AG04449 (cell line): ENCODE measurements at regions not wholly inside any gene's neighbourhood (a gene's known extent, or its start where the extent isn't known, plus 50 kb on each side); places are given as distances from the start of the nearest gene placed in this dataset.

Experiments
- CTCF ChIA-PET: fragments of 350-600 bp; formaldehyde crosslinking; extraction: SDS; loops from one replicate; lab custom pipeline; 2021; ENCODE audit warnings: antibody characterized with exemption; lab: Yijun Ruan, JAX
- POLR2A ChIA-PET: fragments of 400-600, 350-600 bp; formaldehyde crosslinking; extraction: SDS; loops from one replicate; lab custom pipeline; 2020; ENCODE audit warnings: antibody characterized with exemption, inconsistent platforms; lab: Yijun Ruan, JAX
- DNase-seq: peaks from one replicate; pipeline ENCODE4 v3.0.0-alpha.2; 2010; ENCODE audit warnings: low read depth, low spot score
- H3K4me3 ChIP-seq: 2 replicates; pipeline ENCODE4 v1.5.1; 2011; ENCODE audit warnings: low read depth, mild to moderate bottlenecking, control low read depth, low read length
- TF ChIP-seq, protein P1 (sequence below): IDR thresholded peaks from one replicate; pipeline ENCODE4 v1.5.1; 2011; ENCODE audit warnings: mild to moderate bottlenecking, moderate library complexity, low read length, control low read depth, inconsistent platforms; ENCODE audit not compliant: insufficient read depth; ENCODE audit errors: missing control alignments

DNA sequence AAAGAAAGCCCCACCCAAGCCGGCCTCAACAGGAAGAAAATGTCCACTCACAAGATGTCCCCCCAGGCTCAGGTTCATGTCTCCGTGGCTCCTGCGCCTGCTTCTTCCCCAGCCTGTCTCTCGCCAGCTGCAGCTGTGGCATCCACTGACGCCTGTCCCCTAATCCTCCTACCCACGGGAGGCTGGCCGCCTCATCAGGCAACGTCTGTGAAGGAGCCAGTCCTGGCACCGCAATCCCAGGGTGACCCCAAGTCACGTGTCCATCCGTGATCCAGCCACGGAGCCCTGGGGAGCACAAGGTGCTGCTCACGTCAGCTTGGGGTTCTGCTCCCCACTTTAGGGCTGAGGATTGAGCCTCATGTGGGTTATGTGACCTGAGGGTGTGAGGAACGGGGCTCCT is 640.3 kb downstream of the CDH26 start:
- H3K4me3 ChIP-seq, result no peak overlapping the region
- TF ChIP-seq, protein P1, sequence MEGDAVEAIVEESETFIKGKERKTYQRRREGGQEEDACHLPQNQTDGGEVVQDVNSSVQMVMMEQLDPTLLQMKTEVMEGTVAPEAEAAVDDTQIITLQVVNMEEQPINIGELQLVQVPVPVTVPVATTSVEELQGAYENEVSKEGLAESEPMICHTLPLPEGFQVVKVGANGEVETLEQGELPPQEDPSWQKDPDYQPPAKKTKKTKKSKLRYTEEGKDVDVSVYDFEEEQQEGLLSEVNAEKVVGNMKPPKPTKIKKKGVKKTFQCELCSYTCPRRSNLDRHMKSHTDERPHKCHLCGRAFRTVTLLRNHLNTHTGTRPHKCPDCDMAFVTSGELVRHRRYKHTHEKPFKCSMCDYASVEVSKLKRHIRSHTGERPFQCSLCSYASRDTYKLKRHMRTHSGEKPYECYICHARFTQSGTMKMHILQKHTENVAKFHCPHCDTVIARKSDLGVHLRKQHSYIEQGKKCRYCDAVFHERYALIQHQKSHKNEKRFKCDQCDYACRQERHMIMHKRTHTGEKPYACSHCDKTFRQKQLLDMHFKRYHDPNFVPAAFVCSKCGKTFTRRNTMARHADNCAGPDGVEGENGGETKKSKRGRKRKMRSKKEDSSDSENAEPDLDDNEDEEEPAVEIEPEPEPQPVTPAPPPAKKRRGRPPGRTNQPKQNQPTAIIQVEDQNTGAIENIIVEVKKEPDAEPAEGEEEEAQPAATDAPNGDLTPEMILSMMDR, result no peak
- ChIA-PET CTCF (no interaction called here), POLR2A (no interaction called here)
- no peak for DNase-seq

DNA sequence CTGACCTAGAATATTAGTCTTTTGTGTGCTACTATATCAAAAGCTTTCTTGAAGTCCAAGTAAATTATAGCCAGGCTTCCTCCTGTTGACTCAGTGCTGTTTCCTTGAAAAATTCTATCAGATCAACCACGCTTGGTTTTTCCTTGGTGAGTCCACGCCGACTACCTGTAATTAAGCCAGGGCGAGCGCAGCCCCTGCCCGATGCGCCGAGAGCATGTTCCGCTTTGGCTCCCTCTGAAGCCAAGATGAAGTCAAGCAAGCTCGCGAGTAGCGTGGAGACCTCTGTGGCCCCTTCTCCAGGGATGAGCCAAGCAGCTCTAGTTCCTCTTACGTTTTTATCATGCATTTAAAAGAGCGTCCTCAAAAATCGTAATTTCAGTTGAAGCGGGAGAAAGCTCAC is 641.2 kb downstream of the CDH26 start:
- TF ChIP-seq, protein P1, result no peak
- POLR2A ChIA-PET, result no interaction called here
- H3K4me3 ChIP-seq, result no peak overlapping the region
- CTCF ChIA-PET, result no interaction called here
- no peak for DNase-seq

DNA sequence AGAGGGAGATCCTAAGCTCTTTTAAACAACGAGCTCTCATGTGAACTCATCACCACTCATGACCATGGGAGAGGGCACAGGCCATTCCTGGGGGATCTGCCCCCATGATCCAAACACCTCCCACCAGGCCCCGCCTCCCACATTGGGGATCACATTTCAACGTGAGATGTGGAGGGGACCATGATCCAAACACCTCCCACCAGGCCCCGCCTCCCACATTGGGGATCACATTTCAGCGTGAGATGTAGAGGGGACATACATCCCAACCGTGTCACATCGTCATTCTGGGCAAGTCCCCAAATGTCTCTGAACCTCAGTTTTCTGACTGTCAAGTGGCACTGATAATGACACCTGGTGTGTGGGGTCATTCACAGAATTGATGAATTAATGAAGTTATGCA is 641.8 kb downstream of the CDH26 start:
- CTCF ChIA-PET, result no interaction called here
- H3K4me3 ChIP-seq, result no peak overlapping the region
- TF ChIP-seq, protein P1, result no peak
- DNase-seq, result no peak
- POLR2A ChIA-PET, result no interaction called here

DNA sequence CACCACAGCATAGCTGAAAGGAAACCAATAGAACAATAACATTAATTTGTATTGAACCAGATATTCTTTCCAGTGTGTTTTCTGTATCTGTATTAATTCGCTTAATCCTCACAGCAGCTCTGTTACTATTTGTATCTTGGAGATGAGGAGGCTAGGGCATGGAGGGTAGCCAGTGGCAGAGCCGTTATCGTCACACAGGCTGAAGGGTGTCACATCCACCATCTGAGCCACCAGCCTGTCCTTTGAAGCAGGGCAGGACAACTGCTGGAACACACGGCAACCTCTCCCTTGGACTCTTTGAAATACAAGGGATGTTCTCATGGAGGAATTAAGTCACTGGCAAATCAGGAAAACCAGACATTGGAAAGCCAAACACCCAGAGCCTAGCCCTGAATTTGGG is 628.0 kb upstream of the CDH4 start:
- TF ChIP-seq, protein P1, result no peak
- ChIA-PET POLR2A (no interaction called here), CTCF (no interaction called here)
- DNase-seq, result no peak
- H3K4me3 ChIP-seq, result no peak overlapping the region

DNA sequence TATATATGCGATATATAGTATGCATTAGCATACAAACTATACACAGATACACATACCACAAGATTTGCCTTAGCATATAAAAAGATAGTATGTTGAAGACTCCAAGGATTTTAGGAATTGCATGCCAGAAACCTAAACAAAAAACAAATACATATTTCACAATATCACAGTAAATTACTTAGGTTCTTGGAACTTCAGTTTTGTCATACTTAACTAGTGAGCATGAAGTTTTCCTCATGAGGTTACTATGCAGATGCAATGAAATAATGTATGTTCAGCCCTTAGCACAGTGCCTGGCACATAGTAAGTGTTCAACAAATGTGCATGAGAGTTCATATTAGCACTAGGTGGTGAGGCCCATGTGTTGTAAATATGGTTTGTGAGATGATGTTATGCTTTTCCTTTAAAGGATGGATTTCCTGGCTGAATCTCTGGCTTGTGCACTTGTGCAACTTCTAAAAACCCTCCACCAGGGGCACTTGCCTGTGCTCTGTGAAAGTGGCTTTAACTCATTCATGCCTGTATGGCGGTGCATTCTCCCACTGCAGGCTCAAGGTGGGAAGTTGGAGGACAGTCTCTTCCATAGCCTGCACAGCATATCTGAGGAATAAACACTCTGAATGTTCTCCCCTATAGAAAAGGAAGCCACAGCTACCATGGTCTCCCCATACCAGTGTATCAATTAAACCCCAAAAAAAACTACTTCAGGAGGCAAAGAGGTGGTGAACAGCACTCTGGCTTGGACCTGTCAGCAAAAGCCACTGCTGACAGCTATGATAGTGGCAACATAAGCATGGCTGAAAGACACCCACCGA is 624.1 kb upstream of the CDH4 start:
- ChIA-PET POLR2A (no interaction called here), CTCF (no interaction called here)
- no peak for DNase-seq
- TF ChIP-seq, protein P1, result no peak
- H3K4me3 ChIP-seq, result no peak overlapping the region

DNA sequence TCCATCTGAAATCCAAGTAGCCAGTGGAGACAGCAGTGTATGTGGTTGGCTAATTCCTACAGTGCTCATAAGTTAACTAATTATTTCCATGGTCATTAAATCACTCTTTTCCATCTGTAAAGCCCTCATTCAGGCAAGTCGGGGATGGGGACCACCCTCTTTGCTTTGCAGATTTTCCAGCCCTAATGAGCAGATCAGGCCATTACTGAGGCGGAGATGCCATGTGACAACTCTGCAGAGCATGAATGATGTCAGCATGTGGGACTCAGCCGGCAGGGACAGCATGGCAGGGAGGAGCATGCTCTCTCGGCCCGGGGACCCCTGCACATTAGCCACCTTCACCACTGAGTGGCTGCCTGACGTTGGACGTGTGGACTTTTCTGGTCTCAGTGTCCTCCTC is 623.3 kb upstream of the CDH4 start:
- POLR2A ChIA-PET, result no interaction called here
- no peak overlapping the region for H3K4me3 ChIP-seq
- TF ChIP-seq, protein P1, result no peak
- no peak for DNase-seq
- CTCF ChIA-PET, result no interaction called here
